22Rv1 (cell line): ENCODE measurements at regions not wholly inside any gene's neighbourhood (a gene's known extent, or its start where the extent isn't known, plus 50 kb on each side); places are given as distances from the start of the nearest gene placed in this dataset.

Source experiments
- H3K27ac ChIP-seq: fragments of 450-650 bp; 2 replicates; pipeline ENCODE4 v1.5.1; 2017
- ZFX ChIP-seq: fragments of 450-650 bp; IDR thresholded peaks from 2 replicates; pipeline ENCODE4 v1.6.1; 2017; ENCODE audit warnings: antibody characterized with exemption, borderline replicate concordance
- TF ChIP-seq, protein P1 (sequence below): fragments of 450-650 bp; IDR thresholded peaks from 2 replicates; pipeline ENCODE4 v1.5.1; 2017; ENCODE audit warnings: mild to moderate bottlenecking

DNA sequence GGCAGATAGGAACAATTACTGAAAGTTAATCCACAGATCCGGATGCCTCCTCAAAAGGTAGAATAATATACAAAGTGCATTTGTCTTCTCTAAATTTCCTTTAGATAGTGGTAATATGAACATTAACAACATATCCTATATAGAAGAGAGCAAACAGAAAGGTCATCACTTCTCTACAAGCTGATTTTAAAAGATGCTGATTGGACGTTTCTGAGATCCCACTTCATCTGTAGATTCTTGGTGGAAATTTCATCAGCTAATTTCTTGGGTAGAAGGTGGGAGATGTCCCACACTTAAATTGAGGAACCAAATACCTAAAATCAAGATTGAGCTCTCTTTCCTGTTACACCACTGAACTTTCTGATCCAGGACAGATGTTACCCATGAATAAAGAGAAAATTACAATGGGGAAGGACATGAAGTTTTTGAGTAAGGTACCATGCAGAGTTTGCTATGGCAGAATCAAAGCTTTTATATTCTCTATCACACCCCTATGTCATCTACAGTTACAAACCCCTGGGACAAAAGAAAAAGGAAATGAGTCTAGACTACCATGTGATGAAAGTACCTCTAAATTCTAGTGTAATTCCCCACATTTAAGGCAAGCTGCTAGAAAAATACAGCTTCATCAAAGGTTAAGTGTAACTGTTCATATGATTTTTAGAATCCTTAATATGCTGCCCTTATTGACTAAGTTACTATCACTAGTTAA lies 189.2 kb upstream of the SETMAR start:
- H3K27ac ChIP-seq, result no peak overlapping the region
- TF ChIP-seq, protein P1, sequence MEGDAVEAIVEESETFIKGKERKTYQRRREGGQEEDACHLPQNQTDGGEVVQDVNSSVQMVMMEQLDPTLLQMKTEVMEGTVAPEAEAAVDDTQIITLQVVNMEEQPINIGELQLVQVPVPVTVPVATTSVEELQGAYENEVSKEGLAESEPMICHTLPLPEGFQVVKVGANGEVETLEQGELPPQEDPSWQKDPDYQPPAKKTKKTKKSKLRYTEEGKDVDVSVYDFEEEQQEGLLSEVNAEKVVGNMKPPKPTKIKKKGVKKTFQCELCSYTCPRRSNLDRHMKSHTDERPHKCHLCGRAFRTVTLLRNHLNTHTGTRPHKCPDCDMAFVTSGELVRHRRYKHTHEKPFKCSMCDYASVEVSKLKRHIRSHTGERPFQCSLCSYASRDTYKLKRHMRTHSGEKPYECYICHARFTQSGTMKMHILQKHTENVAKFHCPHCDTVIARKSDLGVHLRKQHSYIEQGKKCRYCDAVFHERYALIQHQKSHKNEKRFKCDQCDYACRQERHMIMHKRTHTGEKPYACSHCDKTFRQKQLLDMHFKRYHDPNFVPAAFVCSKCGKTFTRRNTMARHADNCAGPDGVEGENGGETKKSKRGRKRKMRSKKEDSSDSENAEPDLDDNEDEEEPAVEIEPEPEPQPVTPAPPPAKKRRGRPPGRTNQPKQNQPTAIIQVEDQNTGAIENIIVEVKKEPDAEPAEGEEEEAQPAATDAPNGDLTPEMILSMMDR, result no peak
- TF ChIP-seq ZFX, result no peak

DNA sequence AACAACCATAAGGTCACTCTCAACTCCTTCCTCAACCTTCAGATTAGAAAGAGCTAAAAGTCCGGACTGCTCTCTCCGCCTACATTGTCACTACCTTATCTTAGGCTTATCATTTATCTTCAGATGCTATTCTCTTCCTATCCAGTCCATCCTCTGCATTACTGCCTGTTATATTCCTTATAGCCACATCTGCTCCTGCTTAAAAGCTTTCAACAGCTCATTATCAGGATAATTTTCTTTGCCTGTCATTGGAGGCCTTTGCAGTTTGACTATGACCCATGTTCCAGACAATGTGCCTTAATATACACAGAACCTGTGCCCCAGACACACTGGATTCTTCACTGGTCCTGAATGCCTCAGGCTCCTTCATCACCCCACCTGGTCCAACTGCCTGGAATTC lies 184.1 kb upstream of the SETMAR start:
- no peak overlapping the region for H3K27ac ChIP-seq
- TF ChIP-seq, protein P1, result no peak
- TF ChIP-seq ZFX, result no peak

DNA sequence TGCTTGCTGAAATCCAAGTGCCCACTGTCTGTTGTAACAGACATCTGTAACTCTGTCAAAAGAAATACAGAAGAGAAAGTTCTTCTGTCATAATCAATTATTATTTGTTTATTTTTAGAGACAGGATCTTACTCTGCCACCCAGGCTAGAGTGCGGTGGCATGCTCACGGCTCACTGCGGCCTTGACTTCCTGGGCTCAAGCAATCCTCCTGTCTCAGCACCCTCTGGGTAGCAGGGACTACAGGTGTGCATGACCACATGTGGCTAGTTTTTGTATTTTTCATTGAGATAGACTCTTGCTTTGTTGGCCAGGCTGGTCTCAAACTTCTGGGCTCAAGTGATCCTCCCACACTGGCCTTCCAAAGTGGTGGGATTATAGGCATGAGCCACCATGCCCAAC lies 177.6 kb upstream of the SETMAR start:
- no peak for TF ChIP-seq ZFX
- TF ChIP-seq, protein P1, result no peak
- no peak overlapping the region for H3K27ac ChIP-seq

DNA sequence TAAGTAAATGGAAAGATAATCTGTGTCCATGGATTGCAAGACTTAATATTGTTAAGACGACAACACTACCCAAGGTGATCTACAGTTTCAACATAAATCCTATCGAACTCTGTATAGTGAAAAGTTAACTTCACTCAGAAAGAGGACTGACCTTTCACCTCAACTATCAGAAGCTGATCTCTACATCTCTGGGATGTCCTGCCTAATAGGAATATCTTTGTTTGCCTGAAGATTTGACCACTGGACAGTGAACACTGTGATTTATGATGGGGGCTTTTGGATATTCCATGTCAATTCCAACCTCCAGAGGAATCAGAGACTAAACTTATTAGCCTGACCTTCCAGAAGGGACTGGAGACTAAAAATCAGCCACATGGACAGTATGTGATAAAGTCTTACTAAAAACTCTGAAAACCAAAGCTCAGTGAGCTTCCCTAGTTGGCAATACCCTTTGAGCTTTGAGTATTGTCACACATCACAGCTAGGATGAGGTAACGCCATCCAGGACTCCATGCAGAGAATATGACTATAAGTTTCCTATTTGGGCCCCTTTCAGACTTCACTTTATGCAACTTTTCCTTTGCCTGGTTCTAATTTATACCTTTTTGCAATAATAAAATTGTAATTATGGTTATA lies 164.9 kb upstream of the SETMAR start:
- TF ChIP-seq, protein P1, result no peak
- TF ChIP-seq ZFX, result no peak
- H3K27ac ChIP-seq, result no peak overlapping the region

DNA sequence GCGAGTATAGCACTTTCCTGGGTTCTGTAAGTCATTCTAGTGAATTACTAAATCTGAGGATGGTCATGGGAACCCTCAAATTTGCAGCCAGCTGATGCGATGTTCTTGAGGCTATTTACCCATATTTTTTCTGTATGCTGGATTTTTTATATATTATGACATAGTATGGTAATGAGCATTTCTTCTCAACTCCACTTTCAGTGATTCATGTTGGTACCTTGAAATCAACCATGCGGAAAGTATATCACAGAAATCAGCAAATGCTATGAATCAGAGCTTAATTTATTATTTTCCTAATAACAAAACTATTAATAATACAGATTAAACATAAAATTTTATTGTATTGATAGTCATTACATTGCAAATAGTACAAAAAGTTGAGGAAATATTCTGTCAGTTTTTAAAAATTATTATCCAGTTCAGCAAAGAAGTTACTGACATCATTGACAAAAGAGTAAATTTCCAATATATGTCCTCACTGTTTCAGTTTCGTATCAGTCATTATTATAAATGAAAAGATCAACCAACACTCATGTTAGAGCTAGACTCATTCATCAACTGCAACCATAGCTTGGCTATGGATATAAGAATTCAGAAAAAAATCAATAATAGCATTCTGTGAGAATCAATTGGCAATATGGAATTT lies 164.3 kb upstream of the SETMAR start:
- no peak overlapping the region for H3K27ac ChIP-seq
- TF ChIP-seq, protein P1, result no peak
- no peak for TF ChIP-seq ZFX

DNA sequence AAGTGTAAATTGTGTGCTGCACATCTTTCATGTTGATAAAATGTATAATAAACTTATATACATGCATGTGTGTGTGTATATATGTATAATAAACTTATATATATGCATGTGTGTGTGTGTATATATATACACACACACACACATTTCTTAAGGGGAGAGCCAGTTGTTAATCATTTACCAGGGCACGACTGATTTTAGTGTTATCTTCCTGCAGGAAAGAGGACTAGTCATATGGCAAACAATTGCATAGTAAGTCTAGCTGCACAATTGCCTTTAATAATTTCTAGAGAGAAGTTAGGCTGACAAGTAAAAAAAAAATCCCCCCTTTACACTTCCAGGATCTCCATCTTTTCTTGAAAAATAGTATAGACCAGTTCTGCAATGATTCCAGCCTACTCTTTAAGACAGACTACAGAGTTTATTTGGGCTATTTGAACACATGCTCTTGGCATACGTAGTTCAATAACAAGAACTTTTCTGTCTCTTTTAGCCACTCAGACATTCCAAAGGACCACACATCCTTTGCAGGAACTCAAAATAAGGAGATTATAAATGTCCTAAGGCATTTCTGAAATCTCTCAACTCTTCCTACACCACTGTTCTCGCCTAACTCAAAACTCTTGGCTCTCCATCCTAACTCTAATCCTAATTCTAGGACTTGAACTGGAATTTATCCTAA lies 163.6 kb upstream of the SETMAR start:
- TF ChIP-seq, protein P1, result no peak
- no peak for TF ChIP-seq ZFX
- H3K27ac ChIP-seq, result no peak overlapping the region
